Fibroblast of mammary gland (primary cell): ENCODE measurements at regions not wholly inside any gene's neighbourhood (a gene's known extent, or its start where the extent isn't known, plus 50 kb on each side); places are given as distances from the start of the nearest gene placed in this dataset.

ENCODE experiments used
- DNase-seq: peaks from one replicate; pipeline ENCODE4 v3.0.0-alpha.2; 2010; ENCODE audit warnings: low read depth
- H3K4me3 ChIP-seq: 2 replicates; pipeline ENCODE4 v1.5.1; 2011; ENCODE audit warnings: low read depth, mild to moderate bottlenecking, low read length, moderate library complexity; ENCODE audit not compliant: control insufficient read depth
- CTCF ChIP-seq: conservative IDR thresholded peaks from 2 replicates; pipeline ENCODE4 v1.5.1; 2011; ENCODE audit warnings: low read depth, low read length, inconsistent platforms; ENCODE audit not compliant: control insufficient read depth, insufficient read depth

- no peak for TF ChIP-seq CTCF
- H3K4me3 ChIP-seq, result no peak overlapping the region
- DNase-seq, result no peak
Observed at GRCh38 chr4:122293374-122294365, 85.1 kb upstream of the ADAD1 start.

GRCh38 chr4:122297694-122298093 lies 81.1 kb upstream of the ADAD1 start:
- H3K4me3 ChIP-seq, result no peak overlapping the region
- TF ChIP-seq CTCF, result no peak
- no peak for DNase-seq

- H3K4me3 ChIP-seq, result no peak overlapping the region
- peak; percentile 30 for TF ChIP-seq CTCF
- no peak for DNase-seq
Observed at GRCh38 chr4:122300776-122301175, 78.0 kb upstream of the ADAD1 start.

- DNase-seq, result no peak
Observed at GRCh38 chr4:122305853-122306252, 73.0 kb upstream of the ADAD1 start.

GRCh38 chr4:122309988-122310626 lies 68.7 kb upstream of the ADAD1 start:
- peak; percentile 56 for TF ChIP-seq CTCF
- DNase-seq, result peak; percentile 26

More at GRCh38 chr4:122305853-122306252, 73.0 kb upstream of the ADAD1 start:
- no peak for TF ChIP-seq CTCF
- no peak overlapping the region for H3K4me3 ChIP-seq

GRCh38 chr4:122313006-122313646 lies 65.7 kb upstream of the ADAD1 start:
- no peak overlapping the region for H3K4me3 ChIP-seq
- no peak for TF ChIP-seq CTCF
- DNase-seq, result peak; percentile 14

More at GRCh38 chr4:122309988-122310626, 68.7 kb upstream of the ADAD1 start:
- H3K4me3 ChIP-seq, result no peak overlapping the region
